ENCODE measurements at regions not wholly inside any gene's neighbourhood (a gene's known extent, or its start where the extent isn't known, plus 50 kb on each side); places are given as distances from the start of the nearest gene placed in this dataset.
"Not testable (repeated sequence)": the region's sequence is repeated elsewhere in the genome, so short reads cannot be mapped to it uniquely, and the experiment has no call there.

DNA sequence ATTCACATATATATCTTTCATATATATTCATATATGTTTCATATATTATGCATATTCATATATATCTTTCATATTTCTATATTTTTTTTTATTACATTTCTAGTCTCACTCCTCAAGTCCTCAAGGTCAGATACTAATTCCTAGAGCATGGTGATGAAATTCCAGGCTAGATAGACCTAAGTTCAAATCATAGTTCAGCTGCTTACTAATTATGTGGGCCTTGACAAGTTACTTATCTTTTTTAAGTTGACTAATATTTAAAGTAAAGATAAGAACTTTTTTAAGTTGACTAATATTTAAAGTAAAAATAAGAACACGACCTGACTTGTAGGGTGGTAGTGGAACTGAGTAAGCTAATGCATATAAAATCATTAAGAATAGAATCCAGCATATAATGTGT is 495.6 kb upstream of the MAN1A1 start:
- no peak for DNase-seq

GRCh38 chr6:119844387-119844786 is 494.8 kb upstream of the MAN1A1 start:
- DNase-seq, result no peak

GRCh38 chr6:119842191-119842590 is 492.6 kb upstream of the MAN1A1 start:
- no peak for DNase-seq

DNA sequence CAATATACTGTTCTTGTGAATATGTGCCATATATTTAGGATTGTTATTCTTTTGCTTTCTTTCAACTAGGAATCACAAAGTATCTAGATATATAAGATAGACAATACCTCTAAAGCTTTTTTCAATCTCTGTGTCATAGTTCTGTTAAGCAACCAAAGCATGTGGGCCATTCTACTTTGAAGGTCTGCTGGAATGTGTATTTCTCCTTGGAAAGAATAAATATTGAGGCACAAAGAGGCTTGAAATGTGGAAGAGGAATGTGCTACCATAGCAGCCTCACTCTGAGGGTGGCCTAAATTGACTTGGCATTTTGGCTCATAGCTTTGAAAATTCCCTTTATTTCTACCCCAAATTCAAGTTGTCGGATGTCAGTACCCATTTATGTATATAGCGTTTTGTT is 488.5 kb upstream of the MAN1A1 start:
- no peak for DNase-seq

GRCh38 chr6:119834418-119834817 is 484.9 kb upstream of the MAN1A1 start:
- no peak for DNase-seq

GRCh38 chr6:119832411-119832810 is 482.9 kb upstream of the MAN1A1 start:
- no peak for DNase-seq

- DNase-seq, result no peak
Measured at GRCh38 chr6:119830494-119831295, 481.1 kb upstream of the MAN1A1 start.

DNA sequence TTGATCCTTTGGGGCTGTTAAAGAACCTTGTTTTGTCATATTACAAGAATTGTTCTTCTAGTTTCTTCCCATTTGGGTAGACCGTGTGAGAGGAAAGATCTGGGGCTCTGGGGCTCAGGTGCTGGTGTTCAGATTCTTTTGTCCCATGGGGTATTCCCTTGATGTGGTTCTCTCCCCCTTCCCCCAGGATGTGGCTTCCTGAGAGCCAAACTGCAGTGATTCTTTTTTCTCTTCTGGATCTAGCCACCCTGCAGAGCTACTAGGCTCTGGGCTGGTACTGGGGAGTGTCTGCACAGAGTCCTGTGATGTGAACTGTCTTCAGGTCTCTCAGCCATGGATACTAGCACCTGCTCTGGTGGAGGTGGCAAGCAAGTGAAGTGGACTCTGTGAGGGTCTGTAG is 480.5 kb upstream of the MAN1A1 start:
- DNase-seq, result no peak

GRCh38 chr6:119829499-119829898 is 479.9 kb upstream of the MAN1A1 start:
- DNase-seq, result not testable (repeated sequence)

DNA sequence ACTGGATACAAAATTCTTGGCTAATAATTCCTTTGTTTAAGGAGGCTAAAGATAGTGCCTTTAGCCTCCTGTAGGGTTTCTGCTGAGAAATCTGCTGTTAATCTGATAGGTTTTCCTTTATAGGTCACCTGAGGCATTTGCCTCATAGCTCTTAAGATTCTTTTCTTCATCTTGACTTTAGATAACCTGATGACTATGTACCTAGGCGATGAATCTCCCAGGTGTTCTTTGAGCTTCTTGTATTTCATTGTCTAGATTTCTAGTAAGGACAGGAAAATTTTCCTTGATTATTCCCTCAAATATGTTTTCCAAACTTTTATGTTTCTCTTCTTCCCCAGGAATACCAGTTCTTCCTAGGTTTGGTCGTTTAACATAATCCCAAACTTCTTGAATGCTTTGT is 479.4 kb upstream of the MAN1A1 start:
- DNase-seq, result no peak

- DNase-seq, result no peak
Measured at GRCh38 chr6:119821380-119821779, 471.8 kb upstream of the MAN1A1 start.

- DNase-seq, result no peak
Measured at GRCh38 chr6:119818876-119819275, 469.3 kb upstream of the MAN1A1 start.

DNA sequence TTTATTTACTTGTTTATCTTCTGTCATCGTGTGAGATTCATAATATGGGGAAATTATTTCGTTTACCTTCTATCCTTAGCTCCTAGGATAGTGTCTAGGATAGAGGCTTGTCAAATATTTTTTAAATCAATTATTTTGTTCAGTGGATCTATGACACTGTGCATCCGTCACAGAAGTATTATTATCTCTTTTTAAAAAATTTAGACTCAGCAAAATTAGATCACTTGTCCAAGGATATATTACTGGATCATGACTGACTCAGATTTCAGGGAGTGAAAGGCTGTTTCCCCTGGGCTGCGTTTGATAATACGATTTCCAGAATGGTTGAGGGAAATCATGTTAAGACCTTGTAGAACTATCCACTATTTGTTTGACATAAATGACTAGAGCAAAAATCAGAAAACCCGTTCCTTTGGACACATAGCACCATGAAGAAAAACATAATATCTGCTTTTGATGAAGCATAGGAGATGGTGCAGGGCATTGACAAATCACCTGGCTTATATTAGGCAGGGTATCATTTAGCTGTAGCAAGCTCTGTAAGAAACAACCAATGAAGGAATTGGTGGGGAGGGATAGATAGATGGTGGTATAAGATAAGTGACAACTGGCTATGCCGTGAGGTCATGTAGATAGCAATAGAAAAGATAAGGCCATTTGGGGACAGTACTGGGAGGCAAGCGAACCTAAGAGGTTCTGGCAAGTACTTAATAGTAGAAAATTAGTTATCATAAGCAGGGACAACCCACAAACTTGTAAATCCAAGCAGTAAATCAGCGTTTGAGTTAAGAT is 465.2 kb upstream of the MAN1A1 start:
- DNase-seq, result no peak

DNA sequence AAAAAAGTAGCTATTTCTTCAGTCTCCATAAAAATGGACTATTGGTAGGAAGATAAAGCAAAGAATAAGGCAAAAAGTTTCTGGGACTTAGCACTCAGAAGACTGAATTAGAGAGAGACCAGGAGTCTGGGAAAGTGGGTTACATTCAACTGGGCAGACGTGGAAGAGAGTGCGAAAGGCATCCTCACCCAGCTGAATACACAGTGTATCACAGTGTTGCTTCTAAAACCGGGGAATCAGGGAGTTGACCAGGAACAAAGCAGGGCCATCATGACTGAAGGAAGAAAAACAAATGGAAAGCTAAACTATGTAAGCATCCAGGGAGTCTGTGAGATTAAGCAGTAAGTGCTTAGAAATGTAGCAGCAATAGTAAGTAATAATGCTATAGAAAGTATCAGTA is 452.9 kb upstream of the MAN1A1 start:
- no peak for DNase-seq

DNA sequence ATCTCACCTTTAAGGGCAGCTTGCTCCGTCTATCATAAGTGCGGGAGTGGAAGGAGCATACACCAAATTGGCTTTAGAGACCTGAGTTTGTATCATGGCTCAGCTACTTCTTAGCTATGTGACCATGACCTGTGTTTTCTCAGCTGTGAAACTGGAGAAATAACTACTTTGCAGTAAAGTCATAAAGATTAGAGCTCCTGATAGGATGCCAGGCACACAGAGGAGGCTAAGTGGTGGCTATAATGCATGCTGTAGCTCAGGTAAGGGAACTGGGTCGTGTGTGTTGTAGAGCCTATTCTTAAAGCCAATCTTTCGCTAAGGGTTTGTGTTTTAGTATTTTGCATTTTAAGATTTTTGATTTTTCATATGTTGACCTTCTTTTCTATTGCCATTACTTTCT is 451.5 kb upstream of the MAN1A1 start:
- no peak for DNase-seq

- DNase-seq, result no peak
Measured at GRCh38 chr6:119800526-119800925, 451.0 kb upstream of the MAN1A1 start.

DNA sequence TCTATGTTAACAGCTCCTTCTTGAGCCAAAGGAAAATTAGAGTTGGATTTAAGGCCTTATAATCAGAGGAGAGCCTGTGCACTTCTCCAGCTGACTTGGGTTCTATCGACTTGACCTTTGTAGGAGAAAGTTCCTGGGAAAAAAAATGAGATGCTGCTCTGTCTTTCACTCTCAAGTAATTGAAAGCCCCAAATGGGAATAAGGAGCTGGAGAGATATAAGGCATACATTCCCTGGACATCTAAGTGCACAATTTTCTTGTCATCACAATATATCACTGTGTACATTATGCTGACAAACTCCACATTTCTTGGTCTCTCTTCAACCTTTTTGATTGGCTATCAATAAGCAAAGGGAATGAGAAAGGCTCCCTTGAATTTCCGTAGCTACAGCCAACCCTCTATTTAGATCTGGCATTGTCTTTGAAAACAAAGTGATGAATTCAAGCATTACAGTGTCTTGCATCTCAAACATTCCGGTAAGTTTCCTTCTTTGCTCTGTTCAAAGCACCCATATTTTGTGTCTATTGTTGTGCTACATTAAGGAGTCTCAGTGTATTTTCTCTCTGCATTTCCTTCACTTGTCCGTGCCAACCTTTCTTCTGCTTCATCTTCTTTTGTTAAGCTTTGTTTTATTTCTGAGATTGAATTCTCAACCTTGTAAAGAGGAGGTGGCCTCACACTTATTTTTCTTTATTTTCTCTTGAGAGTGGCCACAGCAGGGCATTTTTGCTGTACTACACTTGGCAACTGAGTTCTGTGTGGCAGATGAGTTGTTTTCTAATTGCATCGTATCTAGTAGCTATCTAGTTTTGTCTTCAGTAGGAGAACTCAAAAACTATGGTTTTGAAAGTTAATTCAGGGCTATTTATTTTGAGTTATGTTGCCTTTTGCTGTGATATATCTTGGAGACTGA is 450.3 kb upstream of the MAN1A1 start:
- no peak for DNase-seq

GRCh38 chr6:119791736-119792135 is 442.2 kb upstream of the MAN1A1 start:
- DNase-seq, result no peak

- no peak for DNase-seq
Measured at GRCh38 chr6:119781365-119781764, 431.8 kb upstream of the MAN1A1 start.

GRCh38 chr6:119768201-119768600 is 418.6 kb upstream of the MAN1A1 start:
- DNase-seq, result no peak

GRCh38 chr6:119764927-119765681 is 415.5 kb upstream of the MAN1A1 start:
- no peak for DNase-seq

- DNase-seq, result no peak
Measured at GRCh38 chr6:119760046-119760445, 410.5 kb upstream of the MAN1A1 start.

DNA sequence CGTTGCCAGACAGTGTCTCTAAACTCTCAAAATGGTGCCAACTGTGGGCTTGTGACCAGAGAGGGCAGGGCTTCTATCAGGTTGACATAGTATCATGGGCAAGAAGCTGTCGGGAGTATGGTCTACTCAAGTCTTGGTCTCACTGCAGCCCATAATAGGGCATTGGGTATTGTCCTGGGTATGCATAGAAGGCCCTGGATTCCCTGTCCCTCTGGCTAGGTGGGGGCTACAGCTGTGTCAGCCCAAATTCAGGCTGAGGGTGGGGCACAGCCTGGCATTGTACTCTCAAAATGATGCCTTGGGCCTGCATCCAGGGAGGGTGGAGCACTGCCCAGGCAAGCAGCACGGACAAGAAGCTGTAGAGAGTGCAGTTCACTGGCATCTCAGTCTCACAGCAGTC is 408.8 kb upstream of the MAN1A1 start:
- no peak for DNase-seq

Data from CD4-positive, alpha-beta T cell treated with Interleukin-4 for 4 hours (primary cell).